GM23338 (cell line): ENCODE measurements at regions not wholly inside any gene's neighbourhood (a gene's known extent, or its start where the extent isn't known, plus 50 kb on each side); places are given as distances from the start of the nearest gene placed in this dataset.

Source experiments
- ATAC-seq: fragments of 200-7000 bp; cut with Tn5 transposase; 3 replicates; pipeline ENCODE4 v1.9.1; 2020
- DNase-seq: peaks from one replicate; pipeline ENCODE4 v3.0.0-alpha.2; 2015; ENCODE audit warnings: low spot score
- H2AFZ ChIP-seq: fragments of 200-600 bp; sonication (generic); 2 replicates; pipeline ENCODE4 v1.8.0; 2016; ENCODE audit warnings: antibody characterized with exemption, mild to moderate bottlenecking, moderate library complexity
- H3F3A ChIP-seq: fragments of 200-600 bp; sonication (generic); replicated peaks from 2 replicates; pipeline ENCODE4 v1.8.0; 2017; ENCODE audit warnings: antibody characterized with exemption, mixed run types, low read depth
- H3K27ac ChIP-seq: fragments of 200-600 bp; sonication (generic); 2 replicates; pipeline ENCODE4 v1.6.1; 2016; ENCODE audit warnings: low read depth
- H3K27me3 ChIP-seq: fragments of 200-600 bp; sonication (generic); 2 replicates; pipeline ENCODE4 v1.8.0; 2016; ENCODE audit warnings: mild to moderate bottlenecking, mixed run types, moderate library complexity; ENCODE audit not compliant: insufficient read depth
- H3K36me3 ChIP-seq: fragments of 200-600 bp; sonication (generic); 2 replicates; pipeline ENCODE4 v1.8.0; 2016; ENCODE audit warnings: mild to moderate bottlenecking; ENCODE audit not compliant: insufficient read depth
- H3K4me1 ChIP-seq: fragments of 200-600 bp; sonication (generic); 2 replicates; pipeline ENCODE4 v1.8.0; 2016; ENCODE audit warnings: mild to moderate bottlenecking, moderate library complexity; ENCODE audit not compliant: insufficient read depth
- H3K4me2 ChIP-seq: fragments of 200-600 bp; sonication (generic); 2 replicates; pipeline ENCODE4 v1.7.1; 2017; ENCODE audit warnings: mixed run types
- H3K4me3 ChIP-seq: fragments of 200-600 bp; sonication (generic); 2 replicates; pipeline ENCODE4 v1.6.1; 2016; ENCODE audit warnings: mixed run types
- H3K79me2 ChIP-seq: fragments of 200-600 bp; sonication (generic); replicated peaks from 2 replicates; pipeline ENCODE4 v1.8.0; 2017; ENCODE audit warnings: mild to moderate bottlenecking; ENCODE audit not compliant: insufficient read depth
- H3K9me2 ChIP-seq: fragments of 200-600 bp; sonication (generic); 2 replicates; pipeline ENCODE4 v1.8.0; 2017; ENCODE audit not compliant: insufficient read depth
- H4K20me1 ChIP-seq: fragments of 200-600 bp; sonication (generic); replicated peaks from 2 replicates; pipeline ENCODE4 v1.8.0; 2017; ENCODE audit warnings: mild to moderate bottlenecking; ENCODE audit not compliant: insufficient read depth
- H3K27ac Mint-ChIP-seq: 2 replicates; pipeline ENCODE4 v1.8.0; 2020; ENCODE audit warnings: inconsistent platforms, mild to moderate bottlenecking, moderate library complexity, mixed read lengths
- H3K27me3 Mint-ChIP-seq: 3 replicates; pipeline ENCODE4 v1.8.0; 2022; ENCODE audit warnings: low read depth, mild to moderate bottlenecking, moderate library complexity, mixed read lengths, inconsistent platforms; ENCODE audit not compliant: insufficient read depth, poor library complexity
- H3K36me3 Mint-ChIP-seq: 3 replicates; pipeline ENCODE4 v1.8.0; 2021; ENCODE audit warnings: low read depth, mild to moderate bottlenecking, inconsistent platforms, moderate library complexity, mixed read lengths
- H3K4me1 Mint-ChIP-seq: 3 replicates; pipeline ENCODE4 v1.8.0; 2020; ENCODE audit warnings: mild to moderate bottlenecking, inconsistent platforms, mixed read lengths
- H3K4me3 Mint-ChIP-seq: 3 replicates; pipeline ENCODE4 v1.8.0; 2021; ENCODE audit warnings: moderate library complexity, mild to moderate bottlenecking, inconsistent platforms, mixed read lengths
- H3K9me3 Mint-ChIP-seq: 3 replicates; pipeline ENCODE4 v1.8.0; 2020; ENCODE audit warnings: moderate library complexity, mild to moderate bottlenecking, inconsistent platforms, mixed read lengths
- CREB1 ChIP-seq: fragments of 250-450 bp; sonication (Bioruptor Pico); IDR thresholded peaks from 2 replicates; pipeline ENCODE4 v1.5.0; 2020; ENCODE audit warnings: low read depth, mild to moderate bottlenecking, moderate library complexity
- CTCF ChIP-seq, 2 experiments: fragments of 200-600 bp in 1 of 2; sonication (generic) in 1 of 2; conservative IDR thresholded peaks; 2 replicates each; pipeline versions ENCODE4 v1.5.1 to v1.6.1; 2016 to 2017; ENCODE audit warnings: antibody characterized with exemption in 2 of 2, low read depth in 2 of 2, mild to moderate bottlenecking in 2 of 2, moderate library complexity in 1 of 2
- ETS1 ChIP-seq: IDR thresholded peaks from 2 replicates; pipeline ENCODE4 v1.6.1; 2016; ENCODE audit warnings: antibody characterized with exemption
- EZH2 ChIP-seq: fragments of 200-600 bp; sonication (generic); IDR thresholded peaks from one replicate; pipeline ENCODE4 v1.8.0; 2017; ENCODE audit warnings: antibody characterized with exemption, mild to moderate bottlenecking, low read depth; ENCODE audit not compliant: unreplicated experiment
- JUNB ChIP-seq: IDR thresholded peaks from one replicate; pipeline ENCODE4 v1.6.1; 2016; ENCODE audit warnings: antibody characterized with exemption; ENCODE audit not compliant: unreplicated experiment
- NANOG ChIP-seq: IDR thresholded peaks from 2 replicates; pipeline ENCODE4 v1.6.1; 2016; ENCODE audit warnings: antibody characterized with exemption, borderline replicate concordance
- POLR2AphosphoS5 ChIP-seq: IDR thresholded peaks from 2 replicates; pipeline ENCODE4 v1.6.1; 2016; ENCODE audit warnings: antibody characterized with exemption, low read depth
- STAT1 ChIP-seq: IDR thresholded peaks from one replicate; pipeline ENCODE4 v1.6.1; 2016; ENCODE audit warnings: antibody characterized with exemption; ENCODE audit not compliant: unreplicated experiment
- ZNF114 ChIP-seq: fragments of 250-450 bp; sonication (Bioruptor Pico); IDR thresholded peaks from 2 replicates; pipeline ENCODE4 v1.5.0; 2020; ENCODE audit warnings: mild to moderate bottlenecking, moderate library complexity
- ZNF331 ChIP-seq: fragments of 250-450 bp; sonication (Bioruptor Pico); IDR thresholded peaks from 2 replicates; pipeline ENCODE4 v1.5.0; 2020; ENCODE audit warnings: low read depth, mild to moderate bottlenecking, moderate library complexity

- no peak overlapping the region for H3K4me2 ChIP-seq
- peaks cover 14% of the 10 kb centered on the region for H3K4me1 Mint-ChIP-seq
- no peaks in the 10 kb centered on the region for H3K36me3 Mint-ChIP-seq
- H3K27me3 ChIP-seq = no peaks in the 10 kb centered on the region
- TF ChIP-seq POLR2AphosphoS5 = no peak
- TF ChIP-seq ZNF331 (CRISPR knock-in tag) = no peak
- no peak for TF ChIP-seq EZH2
- TF ChIP-seq CREB1 = no peak
- TF ChIP-seq ETS1 = no peak
- no peak overlapping the region for H3K27ac Mint-ChIP-seq
- H3K4me1 ChIP-seq = no peaks in the 10 kb centered on the region
- H3K79me2 ChIP-seq = no peaks in the 10 kb centered on the region
- no peaks in the 10 kb centered on the region for H3K27me3 Mint-ChIP-seq
- no peak for DNase-seq
- no peak for ATAC-seq
- H3K36me3 ChIP-seq = no peaks in the 10 kb centered on the region
- no peak overlapping the region for H3K4me3 ChIP-seq
- no peak overlapping the region for H3K27ac ChIP-seq
- no peaks in the 10 kb centered on the region for H3K9me3 Mint-ChIP-seq
- H3K9me2 ChIP-seq = peaks cover 2% of the 10 kb centered on the region; the same call in 1 of the 2 replicates
- no peak overlapping the region for H2AFZ ChIP-seq
- H3K4me3 Mint-ChIP-seq = no peak overlapping the region
- no peaks in the 10 kb centered on the region for H3F3A ChIP-seq
- H4K20me1 ChIP-seq = no peaks in the 10 kb centered on the region
Observed at GRCh38 chr3:124076235-124076634, 84.3 kb upstream of the ROPN1 start.

GRCh38 chr3:124078953-124079911, 87.3 kb upstream of the ROPN1 start:
- H3K27ac Mint-ChIP-seq = no peak overlapping the region
- H3K9me3 Mint-ChIP-seq = no peaks in the 10 kb centered on the region
- peak; percentile 63 for ATAC-seq
- no peak overlapping the region for H3K4me3 ChIP-seq
- no peak overlapping the region for H3K4me3 Mint-ChIP-seq
- no peaks in the 10 kb centered on the region for H3K36me3 ChIP-seq
- H3K4me1 ChIP-seq = no peaks in the 10 kb centered on the region
- peaks cover 3% of the 10 kb centered on the region; the same call in 1 of the 2 replicates for H3K9me2 ChIP-seq
- H3F3A ChIP-seq = no peaks in the 10 kb centered on the region
- H4K20me1 ChIP-seq = no peaks in the 10 kb centered on the region
- H3K27me3 ChIP-seq = no peaks in the 10 kb centered on the region
- no peak overlapping the region for H3K4me2 ChIP-seq
- DNase-seq = peak; percentile 79
- H2AFZ ChIP-seq = no peak overlapping the region
- H3K27ac ChIP-seq = no peak overlapping the region
- H3K36me3 Mint-ChIP-seq = no peaks in the 10 kb centered on the region
- TF ChIP-seq STAT1 (no peak), ZNF114 (no peak), NANOG (no peak), CTCF (conservative IDR thresholded peaks at IDR 0.05; ENCODE audit: low read depth in 2 of 2) (peak; percentile 81 to 93), JUNB (no peak)
- H3K4me1 Mint-ChIP-seq = peaks cover 14% of the 10 kb centered on the region
- H3K27me3 Mint-ChIP-seq = no peaks in the 10 kb centered on the region
- no peaks in the 10 kb centered on the region for H3K79me2 ChIP-seq
